ENCODE measurements at regions not wholly inside any gene's neighbourhood (a gene's known extent, or its start where the extent isn't known, plus 50 kb on each side); places are given as distances from the start of the nearest gene placed in this dataset.

GRCh38 chr15:89399238-89400115 lies 64.9 kb upstream of the POLG start:
- no peak for DNase-seq (ENCODE audit: low read depth in 2 of 2)

- no peak for DNase-seq (ENCODE audit: low read depth in 2 of 2)
Observed at GRCh38 chr15:89398896-89399237, 64.2 kb upstream of the POLG start.

- no peak for DNase-seq (ENCODE audit: low read depth in 2 of 2)
Observed at GRCh38 chr15:89397653-89398023, 63.0 kb upstream of the POLG start.

GRCh38 chr15:89396723-89397652 lies 62.4 kb upstream of the POLG start:
- no peak for DNase-seq (ENCODE audit: low read depth in 2 of 2)

- DNase-seq (ENCODE audit: low read depth in 2 of 2), result no peak
Observed at GRCh38 chr15:89395996-89396395, 61.4 kb upstream of the POLG start.

- no peak for DNase-seq (ENCODE audit: low read depth in 2 of 2)
Observed at GRCh38 chr15:89395461-89395871, 60.8 kb upstream of the POLG start.

- DNase-seq (ENCODE audit: low read depth in 2 of 2), result no peak
Observed at GRCh38 chr15:89395031-89395430, 60.4 kb upstream of the POLG start.

GRCh38 chr15:89393056-89393455 lies 58.4 kb upstream of the POLG start:
- no peak for DNase-seq (ENCODE audit: low read depth in 2 of 2)

- DNase-seq (ENCODE audit: low read depth in 2 of 2), result no peak
Observed at GRCh38 chr15:89391685-89392257, 57.1 kb upstream of the POLG start.

GRCh38 chr15:89389841-89390603 lies 55.4 kb upstream of the POLG start:
- no peak for DNase-seq (ENCODE audit: low read depth in 2 of 2)

- DNase-seq (ENCODE audit: low read depth in 2 of 2), result no peak
Observed at GRCh38 chr15:89387140-89387903, 52.7 kb upstream of the POLG start.

GRCh38 chr15:89385596-89386331 lies 51.1 kb upstream of the POLG start:
- DNase-seq (ENCODE audit: low read depth in 2 of 2), result no peak
